A549 (cell line): ENCODE measurements at regions not wholly inside any gene's neighbourhood (a gene's known extent, or its start where the extent isn't known, plus 50 kb on each side); places are given as distances from the start of the nearest gene placed in this dataset.

Experiments used
- ATAC-seq, 2 experiments: fragments of 200-7000 bp in 1 of 2; fragments of >200 bp in 1 of 2; cut with Nextera tagmentation in 1 of 2; cut with Tn5 transposase in 1 of 2; 3 replicates each; pipeline versions ENCODE4 v1.8.0 to v1.9.1; 2018 to 2020; ENCODE audit warnings: mild to moderate bottlenecking in 1 of 2, moderate library complexity in 1 of 2
- CTCF ChIA-PET: fragments of 300-600 bp; sonication (Branson Sonifier 250); formaldehyde crosslinking; extraction: SDS; loops from one replicate; lab custom pipeline; 2021; ENCODE audit warnings: antibody characterized with exemption, inconsistent platforms; lab: Yijun Ruan, JAX
- POLR2A ChIA-PET: fragments of 350-600 bp; formaldehyde crosslinking; extraction: SDS; loops from one replicate; lab custom pipeline; 2021; ENCODE audit warnings: antibody characterized with exemption, inconsistent platforms; lab: Yijun Ruan, JAX
- DNase-seq, 2 experiments: peaks; one replicate each; pipeline versions ENCODE4 v3.0.0 to v3.0.0-alpha.2; 2011 to 2016; ENCODE audit warnings: low read depth in 1 of 2, low spot score in 1 of 2
- FAIRE-seq: peaks from 2 replicates; lab custom pipeline; 2011; peaks lifted over from hg19 to GRCh38; lab: Jason Lieb, UNC
- H3K27ac ChIP-seq, 2 experiments: fragments of >200 bp; sonication (Bioruptor Twin); formaldehyde crosslinking; 3 replicates each; pipeline ENCODE4 v1.5.1; 2016 to 2017
- H3K4me1 ChIP-seq: fragments of >200 bp; sonication (Bioruptor Twin); formaldehyde crosslinking; 3 replicates; pipeline ENCODE4 v1.6.1; 2016
- H3K4me2 ChIP-seq: fragments of >200 bp; sonication (Bioruptor Twin); formaldehyde crosslinking; 3 replicates; pipeline ENCODE4 v1.6.1; 2016
- H3K4me3 ChIP-seq: fragments of >200 bp; sonication (Bioruptor Twin); formaldehyde crosslinking; 3 replicates; pipeline ENCODE4 v1.5.1; 2016
- H3K9me3 ChIP-seq: fragments of >200 bp; sonication (Bioruptor Twin); formaldehyde crosslinking; 3 replicates; pipeline ENCODE4 v1.6.1; 2016
- CHD2 ChIP-seq: fragments of 150-350 bp; IDR thresholded peaks from 2 replicates; pipeline ENCODE4 v1.6.1; 2014; ENCODE audit warnings: low read length; ENCODE audit not compliant: partially characterized antibody
- ELK1 ChIP-seq: fragments of 150-350 bp; IDR thresholded peaks from 2 replicates; pipeline ENCODE4 v1.6.1; 2014; ENCODE audit warnings: low read depth, mild to moderate bottlenecking, low read length
- GATA3 ChIP-seq: IDR thresholded peaks from 2 replicates; pipeline ENCODE4 v1.6.1; 2012; ENCODE audit warnings: borderline replicate concordance
- HES2 ChIP-seq: fragments of >200 bp; sonication (Bioruptor Twin); formaldehyde crosslinking; IDR thresholded peaks from 2 replicates; pipeline ENCODE4 v1.6.1; 2016
- HEYL ChIP-seq: fragments of 250-450 bp; sonication (Bioruptor Pico); IDR thresholded peaks from 2 replicates; pipeline ENCODE4 v1.8.0; 2021; ENCODE audit warnings: mild to moderate bottlenecking, moderate library complexity
- KDM5A ChIP-seq: fragments of 200-600 bp; sonication (generic); IDR thresholded peaks from 2 replicates; pipeline ENCODE4 v1.6.1; 2016; ENCODE audit warnings: antibody characterized with exemption, mild to moderate bottlenecking
- MAFK ChIP-seq: fragments of 450-650 bp; IDR thresholded peaks from 2 replicates; pipeline ENCODE4 v1.6.1; 2014; ENCODE audit not compliant: partially characterized antibody
- MAX ChIP-seq: IDR thresholded peaks from 2 replicates; pipeline ENCODE4 v1.6.1; 2012
- MAZ ChIP-seq: fragments of 150-350 bp; IDR thresholded peaks from 2 replicates; pipeline ENCODE4 v1.6.1; 2014; ENCODE audit warnings: antibody characterized with exemption, low read depth, low read length, borderline replicate concordance
- NR3C1 ChIP-seq: fragments of >200 bp; sonication (Bioruptor Twin); formaldehyde crosslinking; IDR thresholded peaks from 3 replicates; pipeline ENCODE4 v1.6.1; 2017
- POLR2AphosphoS2 ChIP-seq: conservative IDR thresholded peaks from 2 replicates; pipeline ENCODE4 v1.6.1; 2012; ENCODE audit warnings: low read length, improper control_type of control experiment, inconsistent platforms
- RAD21 ChIP-seq, 2 experiments: fragments of >200 bp in 1 of 2; sonication (Bioruptor Twin) in 1 of 2; formaldehyde crosslinking in 1 of 2; IDR thresholded peaks in 1 of 2; conservative IDR thresholded peaks in 1 of 2; 2 replicates in 1 of 2; 3 replicates in 1 of 2; pipeline ENCODE4 v1.6.1; 2012 to 2018; ENCODE audit warnings: inconsistent platforms in 1 of 2
- RARB ChIP-seq: fragments of 250-450 bp; sonication (Bioruptor Pico); IDR thresholded peaks from 2 replicates; pipeline ENCODE4 v1.8.0; 2021; ENCODE audit warnings: mild to moderate bottlenecking, moderate library complexity
- RNF2 ChIP-seq: fragments of 200-600 bp; sonication (generic); IDR thresholded peaks from 2 replicates; pipeline ENCODE4 v1.6.1; 2016; ENCODE audit warnings: low read depth, mild to moderate bottlenecking, antibody characterized with exemption, moderate library complexity, borderline replicate concordance
- TFCP2L1 ChIP-seq: fragments of 250-450 bp; sonication (Bioruptor Pico); IDR thresholded peaks from 2 replicates; pipeline ENCODE4 v1.5.0; 2021; ENCODE audit warnings: mild to moderate bottlenecking
- ZC3H11A ChIP-seq: fragments of 450-650 bp; IDR thresholded peaks from 2 replicates; pipeline ENCODE4 v1.6.1; 2014; ENCODE audit warnings: antibody characterized with exemption, mild to moderate bottlenecking
- ZFP36 ChIP-seq: fragments of 450-650 bp; IDR thresholded peaks from 2 replicates; pipeline ENCODE4 v1.6.1; 2014; ENCODE audit warnings: borderline replicate concordance; ENCODE audit not compliant: partially characterized antibody
- ZNF302 ChIP-seq: fragments of 250-450 bp; sonication (Bioruptor Pico); IDR thresholded peaks from 2 replicates; pipeline ENCODE4 v1.9.0; 2021; ENCODE audit warnings: inconsistent platforms, mild to moderate bottlenecking, moderate library complexity
- WGBS: methylation state at CpG from one replicate; pipeline ENCODE4 v1.1.6; 2017; ENCODE audit errors: missing lambda C conversion rate; 5-methylcytosine and 5-hydroxymethylcytosine counted together
- TF ChIP-seq, protein P1 (sequence below): fragments of 450-650 bp; IDR thresholded peaks from 2 replicates; pipeline ENCODE4 v1.6.1; 2014; ENCODE audit warnings: antibody characterized with exemption
- TF ChIP-seq, protein P2 (sequence below): fragments of 200-600 bp; sonication (generic); IDR thresholded peaks from 2 replicates; pipeline ENCODE4 v1.6.1; 2016; ENCODE audit warnings: antibody characterized with exemption, mild to moderate bottlenecking, moderate library complexity
- TF ChIP-seq, protein P3 (sequence below): IDR thresholded peaks from 2 replicates; pipeline ENCODE4 v1.6.1; 2012; ENCODE audit warnings: low read depth, borderline replicate concordance

GRCh38 chr14:38316922-38317321 lies 61.0 kb upstream of the CLEC14A start:
- no peaks in the 10 kb centered on the region for H3K9me3 ChIP-seq
- no peak for ATAC-seq
- no peak overlapping the region for H3K27ac ChIP-seq
- no peak for FAIRE-seq
- ChIA-PET CTCF (interaction anchor here (0.6 kb wide), 1 partner anchor 632 kb away, joined by 3 read pairs; no protein-coding TSS in a partner anchor), POLR2A (no interaction called here)
- WGBS: 0% methylated on average over 3 of the region's 3 CpGs
- no peak for TF ChIP-seq RAD21 (conservative IDR thresholded peaks at IDR 0.05 in 1 of 2, IDR thresholded peaks at IDR 0.05 in 1 of 2)
- no peak for TF ChIP-seq ZNF302 (CRISPR knock-in tag)
- TF ChIP-seq, protein P1, sequence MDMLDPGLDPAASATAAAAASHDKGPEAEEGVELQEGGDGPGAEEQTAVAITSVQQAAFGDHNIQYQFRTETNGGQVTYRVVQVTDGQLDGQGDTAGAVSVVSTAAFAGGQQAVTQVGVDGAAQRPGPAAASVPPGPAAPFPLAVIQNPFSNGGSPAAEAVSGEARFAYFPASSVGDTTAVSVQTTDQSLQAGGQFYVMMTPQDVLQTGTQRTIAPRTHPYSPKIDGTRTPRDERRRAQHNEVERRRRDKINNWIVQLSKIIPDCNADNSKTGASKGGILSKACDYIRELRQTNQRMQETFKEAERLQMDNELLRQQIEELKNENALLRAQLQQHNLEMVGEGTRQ: no peak
- no peak for TF ChIP-seq KDM5A
- no peak for TF ChIP-seq ZFP36
- no peak overlapping the region for H3K4me3 ChIP-seq
- no peaks in the 10 kb centered on the region for H3K4me1 ChIP-seq
- no peak for DNase-seq
- no peak overlapping the region for H3K4me2 ChIP-seq

GRCh38 chr14:38311655-38312054 lies 55.8 kb upstream of the CLEC14A start:
- no peak for TF ChIP-seq MAX
- no peak for TF ChIP-seq RARB (CRISPR knock-in tag)
- no peak for TF ChIP-seq NR3C1
- TF ChIP-seq RNF2: no peak
- TF ChIP-seq CHD2: no peak
- no peak for TF ChIP-seq RAD21 (conservative IDR thresholded peaks at IDR 0.05 in 1 of 2, IDR thresholded peaks at IDR 0.05 in 1 of 2)
- TF ChIP-seq POLR2AphosphoS2: no peak
- TF ChIP-seq, protein P2, sequence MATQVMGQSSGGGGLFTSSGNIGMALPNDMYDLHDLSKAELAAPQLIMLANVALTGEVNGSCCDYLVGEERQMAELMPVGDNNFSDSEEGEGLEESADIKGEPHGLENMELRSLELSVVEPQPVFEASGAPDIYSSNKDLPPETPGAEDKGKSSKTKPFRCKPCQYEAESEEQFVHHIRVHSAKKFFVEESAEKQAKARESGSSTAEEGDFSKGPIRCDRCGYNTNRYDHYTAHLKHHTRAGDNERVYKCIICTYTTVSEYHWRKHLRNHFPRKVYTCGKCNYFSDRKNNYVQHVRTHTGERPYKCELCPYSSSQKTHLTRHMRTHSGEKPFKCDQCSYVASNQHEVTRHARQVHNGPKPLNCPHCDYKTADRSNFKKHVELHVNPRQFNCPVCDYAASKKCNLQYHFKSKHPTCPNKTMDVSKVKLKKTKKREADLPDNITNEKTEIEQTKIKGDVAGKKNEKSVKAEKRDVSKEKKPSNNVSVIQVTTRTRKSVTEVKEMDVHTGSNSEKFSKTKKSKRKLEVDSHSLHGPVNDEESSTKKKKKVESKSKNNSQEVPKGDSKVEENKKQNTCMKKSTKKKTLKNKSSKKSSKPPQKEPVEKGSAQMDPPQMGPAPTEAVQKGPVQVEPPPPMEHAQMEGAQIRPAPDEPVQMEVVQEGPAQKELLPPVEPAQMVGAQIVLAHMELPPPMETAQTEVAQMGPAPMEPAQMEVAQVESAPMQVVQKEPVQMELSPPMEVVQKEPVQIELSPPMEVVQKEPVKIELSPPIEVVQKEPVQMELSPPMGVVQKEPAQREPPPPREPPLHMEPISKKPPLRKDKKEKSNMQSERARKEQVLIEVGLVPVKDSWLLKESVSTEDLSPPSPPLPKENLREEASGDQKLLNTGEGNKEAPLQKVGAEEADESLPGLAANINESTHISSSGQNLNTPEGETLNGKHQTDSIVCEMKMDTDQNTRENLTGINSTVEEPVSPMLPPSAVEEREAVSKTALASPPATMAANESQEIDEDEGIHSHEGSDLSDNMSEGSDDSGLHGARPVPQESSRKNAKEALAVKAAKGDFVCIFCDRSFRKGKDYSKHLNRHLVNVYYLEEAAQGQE: no peak
- TF ChIP-seq TFCP2L1 (CRISPR knock-in tag): no peak
- no peak for TF ChIP-seq ZC3H11A
- no peak for TF ChIP-seq ELK1
- TF ChIP-seq HEYL: no peak
- TF ChIP-seq, protein P3, sequence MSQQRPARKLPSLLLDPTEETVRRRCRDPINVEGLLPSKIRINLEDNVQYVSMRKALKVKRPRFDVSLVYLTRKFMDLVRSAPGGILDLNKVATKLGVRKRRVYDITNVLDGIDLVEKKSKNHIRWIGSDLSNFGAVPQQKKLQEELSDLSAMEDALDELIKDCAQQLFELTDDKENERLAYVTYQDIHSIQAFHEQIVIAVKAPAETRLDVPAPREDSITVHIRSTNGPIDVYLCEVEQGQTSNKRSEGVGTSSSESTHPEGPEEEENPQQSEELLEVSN: no peak
- TF ChIP-seq GATA3: no peak
- TF ChIP-seq HES2: no peak
- TF ChIP-seq MAZ: no peak
- no peak for TF ChIP-seq MAFK
- Histone ChIP-seq H3K9me3 (no peaks in the 10 kb centered on the region), H3K4me2 (no peak overlapping the region), H3K27ac (no peak overlapping the region), H3K4me1 (no peaks in the 10 kb centered on the region), H3K4me3 (no peak overlapping the region)
- DNase-seq (no peak), ATAC-seq (no peak), FAIRE-seq (no peak)
- POLR2A ChIA-PET: no interaction called here
- CTCF ChIA-PET: interaction anchor here (0.8 kb wide), 1 partner anchor 56 kb away, joined by 3 read pairs; no protein-coding TSS in a partner anchor
